ENCODE measurements at regions not wholly inside any gene's neighbourhood (a gene's known extent, or its start where the extent isn't known, plus 50 kb on each side); places are given as distances from the start of the nearest gene placed in this dataset.

- TF ChIP-seq EZH2phosphoT487 (IDR thresholded peaks at IDR 0.05; ENCODE audit: unreplicated experiment): no peak
- TF ChIP-seq POLR2AphosphoS5 (IDR thresholded peaks at IDR 0.05; ENCODE audit: low read depth): no peak
- TF ChIP-seq CTCF (conservative IDR thresholded peaks at IDR 0.05; ENCODE audit: low read depth in 2 of 2): no peak
- TF ChIP-seq REST (IDR thresholded peaks at IDR 0.05; ENCODE audit: unreplicated experiment): no peak
- no peak for TF ChIP-seq JUNB (IDR thresholded peaks at IDR 0.05; ENCODE audit: unreplicated experiment)
Measured at GRCh38 chr6:155872961-155873360, 417.3 kb upstream of the NOX3 start.

Data from GM23338 (cell line).